SK-N-SH treated with all-trans-retinoic acid at 6 μM for 48 hours (cell line): ENCODE measurements at regions not wholly inside any gene's neighbourhood (a gene's known extent, or its start where the extent isn't known, plus 50 kb on each side); places are given as distances from the start of the nearest gene placed in this dataset.

Experiments used
- ATAC-seq: fragments of 200-7000 bp; cut with Tn5 transposase; 3 replicates; pipeline ENCODE4 v1.9.1; 2020; ENCODE audit warnings: mild to moderate bottlenecking, moderate library complexity
- ARNTL ChIP-seq: fragments of 450-650 bp; formaldehyde crosslinking; IDR thresholded peaks from 2 replicates; pipeline ENCODE4 v1.5.0; 2020; ENCODE audit warnings: low read depth, mild to moderate bottlenecking, moderate library complexity, borderline replicate concordance
- BACH2 ChIP-seq: fragments of 250-450 bp; sonication (Bioruptor Pico); IDR thresholded peaks from 2 replicates; pipeline ENCODE4 v1.9.0; 2021; ENCODE audit warnings: mild to moderate bottlenecking, borderline replicate concordance
- CSDC2 ChIP-seq: fragments of 250-450 bp; sonication (Bioruptor Pico); IDR thresholded peaks from 2 replicates; pipeline ENCODE4 v1.5.0; 2020; ENCODE audit warnings: mild to moderate bottlenecking, moderate library complexity
- ESRRG ChIP-seq: fragments of 250-450 bp; sonication (Bioruptor Pico); IDR thresholded peaks from 2 replicates; pipeline ENCODE4 v1.6.1; 2021; ENCODE audit warnings: mild to moderate bottlenecking
- GLIS3 ChIP-seq: fragments of 250-450 bp; sonication (Bioruptor Pico); IDR thresholded peaks from 2 replicates; pipeline ENCODE4 v1.5.0; 2020; ENCODE audit warnings: mild to moderate bottlenecking, moderate library complexity
- ISL1 ChIP-seq: fragments of 250-450 bp; sonication (Bioruptor Pico); IDR thresholded peaks from 2 replicates; pipeline ENCODE4 v2.1.2; 2022; ENCODE audit warnings: mild to moderate bottlenecking, moderate library complexity
- OSR1 ChIP-seq: fragments of 250-450 bp; sonication (Bioruptor Pico); IDR thresholded peaks from 2 replicates; pipeline ENCODE4 v1.8.0; 2022; ENCODE audit warnings: moderate library complexity, mild to moderate bottlenecking, inconsistent platforms
- PPARA ChIP-seq: fragments of 250-450 bp; sonication (Bioruptor Pico); IDR thresholded peaks from 2 replicates; pipeline ENCODE4 v1.5.0; 2020; ENCODE audit warnings: mild to moderate bottlenecking, borderline replicate concordance
- TOX ChIP-seq: fragments of 250-450 bp; sonication (Bioruptor Pico); IDR thresholded peaks from 2 replicates; pipeline ENCODE4 v1.8.0; 2021; ENCODE audit warnings: mild to moderate bottlenecking, moderate library complexity, borderline replicate concordance
- ZFP3 ChIP-seq: fragments of 250-450 bp; sonication (Bioruptor Pico); IDR thresholded peaks from 2 replicates; pipeline ENCODE4 v1.5.0; 2020; ENCODE audit warnings: mild to moderate bottlenecking, moderate library complexity
- ZFP30 ChIP-seq: fragments of 450-650 bp; formaldehyde crosslinking; IDR thresholded peaks from 2 replicates; pipeline ENCODE4 v1.5.0; 2022; ENCODE audit warnings: mild to moderate bottlenecking, moderate library complexity
- ZNF565 ChIP-seq: fragments of 450-650 bp; formaldehyde crosslinking; conservative IDR thresholded peaks from 2 replicates; pipeline ENCODE4 v1.5.0; 2020; ENCODE audit warnings: low read depth, mild to moderate bottlenecking, moderate library complexity
- ZNF70 ChIP-seq: fragments of 450-650 bp; formaldehyde crosslinking; IDR thresholded peaks from 2 replicates; pipeline ENCODE4 v1.5.0; 2020; ENCODE audit warnings: mild to moderate bottlenecking, moderate library complexity
- ZNF8 ChIP-seq: fragments of 450-650 bp; formaldehyde crosslinking; IDR thresholded peaks from 2 replicates; pipeline ENCODE4 v1.5.0; 2020; ENCODE audit warnings: mild to moderate bottlenecking, moderate library complexity
- TF ChIP-seq, protein P1 (sequence below): fragments of 250-450 bp; sonication (Bioruptor Pico); IDR thresholded peaks from 2 replicates; pipeline ENCODE4 v1.5.1; 2020; ENCODE audit warnings: low read depth, mild to moderate bottlenecking, moderate library complexity
- TF ChIP-seq, protein P2 (sequence below): fragments of 250-450 bp; sonication (Bioruptor Pico); IDR thresholded peaks from 2 replicates; pipeline ENCODE4 v1.8.0; 2021; ENCODE audit warnings: low read depth, mild to moderate bottlenecking, moderate library complexity, borderline replicate concordance
- TF ChIP-seq, protein P3 (sequence below): fragments of 250-450 bp; sonication (Bioruptor Pico); IDR thresholded peaks from 2 replicates; pipeline ENCODE4 v1.5.1; 2021; ENCODE audit warnings: mild to moderate bottlenecking, moderate library complexity
- TF ChIP-seq, protein P4 (sequence below): fragments of 250-450 bp; sonication (Bioruptor Pico); IDR thresholded peaks from 2 replicates; pipeline ENCODE4 v1.8.0; 2020; ENCODE audit warnings: mild to moderate bottlenecking, moderate library complexity, borderline replicate concordance

DNA sequence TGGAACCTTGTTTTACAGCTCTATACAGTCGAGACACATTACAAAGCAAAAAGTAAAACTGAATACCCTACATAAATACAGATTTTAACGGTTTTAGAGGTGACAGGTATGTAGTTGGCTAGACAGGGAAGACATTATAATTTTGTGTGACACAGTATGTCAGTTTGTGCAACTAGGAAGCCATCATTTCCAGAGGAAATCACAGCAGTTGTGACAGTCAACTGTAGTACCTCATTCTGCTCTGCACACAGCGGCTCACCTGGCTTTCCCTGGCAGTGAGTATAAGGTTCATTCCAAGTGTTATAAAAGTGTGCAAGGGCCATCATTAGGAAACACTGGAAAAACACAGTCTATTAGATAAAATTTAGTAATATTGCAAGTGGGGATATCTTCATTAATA is 501.6 kb upstream of the PHF14 start:
- TF ChIP-seq ZNF8 (CRISPR knock-in tag) (no peak), BACH2 (CRISPR knock-in tag) (no peak), ISL1 (no peak), ZNF565 (no peak), ZNF70 (CRISPR knock-in tag) (no peak), TOX (no peak)
- TF ChIP-seq, protein P1, sequence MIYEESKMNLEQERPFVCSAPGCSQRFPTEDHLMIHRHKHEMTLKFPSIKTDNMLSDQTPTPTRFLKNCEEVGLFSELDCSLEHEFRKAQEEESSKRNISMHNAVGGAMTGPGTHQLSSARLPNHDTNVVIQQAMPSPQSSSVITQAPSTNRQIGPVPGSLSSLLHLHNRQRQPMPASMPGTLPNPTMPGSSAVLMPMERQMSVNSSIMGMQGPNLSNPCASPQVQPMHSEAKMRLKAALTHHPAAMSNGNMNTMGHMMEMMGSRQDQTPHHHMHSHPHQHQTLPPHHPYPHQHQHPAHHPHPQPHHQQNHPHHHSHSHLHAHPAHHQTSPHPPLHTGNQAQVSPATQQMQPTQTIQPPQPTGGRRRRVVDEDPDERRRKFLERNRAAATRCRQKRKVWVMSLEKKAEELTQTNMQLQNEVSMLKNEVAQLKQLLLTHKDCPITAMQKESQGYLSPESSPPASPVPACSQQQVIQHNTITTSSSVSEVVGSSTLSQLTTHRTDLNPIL (CRISPR knock-in tag) = no peak
- TF ChIP-seq, protein P2, sequence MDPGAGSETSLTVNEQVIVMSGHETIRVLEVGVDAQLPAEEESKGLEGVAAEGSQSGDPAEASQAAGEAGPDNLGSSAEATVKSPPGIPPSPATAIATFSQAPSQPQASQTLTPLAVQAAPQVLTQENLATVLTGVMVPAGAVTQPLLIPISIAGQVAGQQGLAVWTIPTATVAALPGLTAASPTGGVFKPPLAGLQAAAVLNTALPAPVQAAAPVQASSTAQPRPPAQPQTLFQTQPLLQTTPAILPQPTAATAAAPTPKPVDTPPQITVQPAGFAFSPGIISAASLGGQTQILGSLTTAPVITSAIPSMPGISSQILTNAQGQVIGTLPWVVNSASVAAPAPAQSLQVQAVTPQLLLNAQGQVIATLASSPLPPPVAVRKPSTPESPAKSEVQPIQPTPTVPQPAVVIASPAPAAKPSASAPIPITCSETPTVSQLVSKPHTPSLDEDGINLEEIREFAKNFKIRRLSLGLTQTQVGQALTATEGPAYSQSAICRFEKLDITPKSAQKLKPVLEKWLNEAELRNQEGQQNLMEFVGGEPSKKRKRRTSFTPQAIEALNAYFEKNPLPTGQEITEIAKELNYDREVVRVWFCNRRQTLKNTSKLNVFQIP (CRISPR knock-in tag) = no peak
- TF ChIP-seq, protein P3, sequence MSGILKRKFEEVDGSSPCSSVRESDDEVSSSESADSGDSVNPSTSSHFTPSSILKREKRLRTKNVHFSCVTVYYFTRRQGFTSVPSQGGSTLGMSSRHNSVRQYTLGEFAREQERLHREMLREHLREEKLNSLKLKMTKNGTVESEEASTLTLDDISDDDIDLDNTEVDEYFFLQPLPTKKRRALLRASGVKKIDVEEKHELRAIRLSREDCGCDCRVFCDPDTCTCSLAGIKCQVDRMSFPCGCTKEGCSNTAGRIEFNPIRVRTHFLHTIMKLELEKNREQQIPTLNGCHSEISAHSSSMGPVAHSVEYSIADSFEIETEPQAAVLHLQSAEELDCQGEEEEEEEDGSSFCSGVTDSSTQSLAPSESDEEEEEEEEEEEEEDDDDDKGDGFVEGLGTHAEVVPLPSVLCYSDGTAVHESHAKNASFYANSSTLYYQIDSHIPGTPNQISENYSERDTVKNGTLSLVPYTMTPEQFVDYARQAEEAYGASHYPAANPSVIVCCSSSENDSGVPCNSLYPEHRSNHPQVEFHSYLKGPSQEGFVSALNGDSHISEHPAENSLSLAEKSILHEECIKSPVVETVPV (CRISPR knock-in tag) = no peak
- no peak for ATAC-seq

DNA sequence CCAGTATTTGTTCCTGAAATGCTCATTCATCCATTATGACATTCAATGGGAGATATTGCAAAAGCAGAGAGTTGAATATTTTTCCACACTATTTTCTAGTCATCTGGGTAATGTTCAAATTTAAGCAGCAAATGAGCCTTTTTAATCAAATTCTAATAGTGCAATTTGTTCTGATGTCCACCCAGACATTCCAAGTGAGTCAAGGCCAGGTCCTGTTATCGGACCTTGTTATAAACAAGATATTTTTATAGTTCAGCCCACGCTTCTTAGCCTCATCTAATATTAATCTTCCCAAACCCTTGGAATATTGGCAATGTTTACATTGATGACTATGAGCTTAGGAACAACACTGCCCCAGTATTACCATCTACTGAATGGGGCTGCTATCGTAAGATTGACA is 500.1 kb upstream of the PHF14 start:
- TF ChIP-seq PPARA (CRISPR knock-in tag) = no peak
- TF ChIP-seq, protein P4, sequence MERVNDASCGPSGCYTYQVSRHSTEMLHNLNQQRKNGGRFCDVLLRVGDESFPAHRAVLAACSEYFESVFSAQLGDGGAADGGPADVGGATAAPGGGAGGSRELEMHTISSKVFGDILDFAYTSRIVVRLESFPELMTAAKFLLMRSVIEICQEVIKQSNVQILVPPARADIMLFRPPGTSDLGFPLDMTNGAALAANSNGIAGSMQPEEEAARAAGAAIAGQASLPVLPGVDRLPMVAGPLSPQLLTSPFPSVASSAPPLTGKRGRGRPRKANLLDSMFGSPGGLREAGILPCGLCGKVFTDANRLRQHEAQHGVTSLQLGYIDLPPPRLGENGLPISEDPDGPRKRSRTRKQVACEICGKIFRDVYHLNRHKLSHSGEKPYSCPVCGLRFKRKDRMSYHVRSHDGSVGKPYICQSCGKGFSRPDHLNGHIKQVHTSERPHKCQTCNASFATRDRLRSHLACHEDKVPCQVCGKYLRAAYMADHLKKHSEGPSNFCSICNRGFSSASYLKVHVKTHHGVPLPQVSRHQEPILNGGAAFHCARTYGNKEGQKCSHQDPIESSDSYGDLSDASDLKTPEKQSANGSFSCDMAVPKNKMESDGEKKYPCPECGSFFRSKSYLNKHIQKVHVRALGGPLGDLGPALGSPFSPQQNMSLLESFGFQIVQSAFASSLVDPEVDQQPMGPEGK (CRISPR knock-in tag) = no peak
- ATAC-seq = no peak

DNA sequence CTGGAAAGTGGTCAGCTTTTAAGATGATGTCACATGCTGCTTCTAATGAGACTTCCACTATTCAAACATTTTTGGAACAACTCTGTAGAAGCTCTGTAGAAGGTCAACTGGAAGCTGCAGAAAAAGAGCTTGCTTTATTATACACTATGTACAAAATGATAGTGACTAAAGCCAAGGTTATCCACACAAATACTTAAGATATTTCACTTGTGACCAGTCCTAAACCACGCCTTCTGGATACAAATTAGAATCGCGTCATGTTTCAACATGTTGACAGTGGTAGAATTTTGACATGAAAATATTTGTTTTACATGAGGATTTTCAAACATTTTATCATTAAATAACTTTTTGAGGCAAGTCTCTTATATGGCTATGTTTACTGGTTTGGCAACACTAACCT is 499.6 kb upstream of the PHF14 start:
- no peak for ATAC-seq
- TF ChIP-seq GLIS3 (CRISPR knock-in tag) (no peak), CSDC2 (CRISPR knock-in tag) (no peak), ISL1 (no peak), ZFP3 (CRISPR knock-in tag) (no peak), ZNF565 (no peak), ZFP30 (CRISPR knock-in tag) (no peak), TOX (no peak)
- TF ChIP-seq, protein P1 (CRISPR knock-in tag) = no peak
- TF ChIP-seq, protein P2 (CRISPR knock-in tag) = no peak

DNA sequence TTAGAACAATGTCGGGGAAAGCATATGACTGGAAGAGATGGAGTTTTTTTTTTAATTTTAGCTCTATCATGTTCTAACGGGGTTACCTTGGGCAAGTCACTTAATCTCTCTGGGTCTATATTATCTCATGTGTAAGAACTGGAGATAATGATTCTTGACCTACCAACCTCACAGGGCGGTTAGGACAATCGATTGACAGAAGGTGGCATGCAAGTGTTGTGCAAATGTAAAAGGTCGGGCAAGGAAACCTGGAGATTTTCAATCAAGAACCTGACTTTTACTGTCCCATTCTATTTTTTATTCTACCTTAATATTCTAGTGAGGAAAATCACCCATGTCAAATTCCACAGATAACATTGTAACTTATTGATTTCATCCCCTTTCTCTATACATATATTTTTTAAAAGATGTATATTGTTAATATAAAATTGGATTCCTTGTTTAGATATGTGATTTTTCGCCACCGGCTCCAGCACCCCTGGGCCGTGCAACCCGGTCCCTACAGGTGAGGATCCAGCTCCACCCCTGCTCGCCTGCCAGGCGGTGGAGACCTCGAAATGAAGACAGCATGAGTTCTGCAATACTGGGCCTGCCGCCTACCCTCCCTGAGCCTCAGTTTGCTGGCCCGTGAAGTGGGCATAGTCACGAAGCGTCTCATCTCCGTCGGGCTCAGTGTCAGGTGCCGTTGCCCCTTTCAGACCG is 497.6 kb upstream of the PHF14 start:
- ATAC-seq = no peak
- TF ChIP-seq ARNTL (CRISPR knock-in tag) (no peak), ZNF8 (CRISPR knock-in tag) (no peak), ZFP3 (CRISPR knock-in tag) (no peak), ISL1 (no peak), OSR1 (CRISPR knock-in tag) (no peak), ZFP30 (CRISPR knock-in tag) (no peak), ESRRG (CRISPR knock-in tag) (no peak), PPARA (CRISPR knock-in tag) (no peak)
- TF ChIP-seq, protein P1 (CRISPR knock-in tag) = no peak
- TF ChIP-seq, protein P2 (CRISPR knock-in tag) = no peak
- TF ChIP-seq, protein P4 (CRISPR knock-in tag) = no peak
